ENCODE measurements at regions not wholly inside any gene's neighbourhood (a gene's known extent, or its start where the extent isn't known, plus 50 kb on each side); places are given as distances from the start of the nearest gene placed in this dataset.

DNA sequence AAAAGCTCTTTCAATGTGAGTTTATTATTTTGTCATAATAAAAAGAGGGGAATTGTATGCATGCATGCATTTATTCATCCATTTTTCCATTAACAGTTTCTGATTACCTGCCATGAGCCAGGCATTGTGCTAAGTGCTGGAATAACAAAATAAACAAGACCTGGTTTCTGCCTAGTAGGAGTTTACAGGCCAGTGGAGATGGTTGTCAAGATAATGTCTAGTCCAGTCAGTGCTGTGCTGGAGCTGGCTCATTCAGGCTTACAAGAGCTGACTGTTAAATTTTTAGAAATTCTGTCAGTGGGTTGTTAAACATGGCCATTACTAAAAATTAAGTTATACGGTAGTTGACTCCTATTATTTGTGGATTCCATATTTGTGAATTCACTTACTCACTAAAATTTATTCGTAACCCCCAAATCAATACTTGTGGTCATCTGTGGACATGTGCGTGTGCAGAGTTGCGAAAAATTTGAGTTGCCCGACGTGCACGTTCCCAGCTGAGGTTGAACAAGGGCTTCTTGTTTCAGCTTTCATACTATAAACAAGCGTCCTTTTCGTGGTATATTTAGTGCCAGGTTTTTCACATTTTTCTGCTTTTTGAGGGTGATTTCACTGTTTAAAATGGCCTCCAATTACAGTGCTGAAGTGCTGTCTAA lies 172.3 kb upstream of the RPS6KA3 start:
- TF ChIP-seq, protein P1, sequence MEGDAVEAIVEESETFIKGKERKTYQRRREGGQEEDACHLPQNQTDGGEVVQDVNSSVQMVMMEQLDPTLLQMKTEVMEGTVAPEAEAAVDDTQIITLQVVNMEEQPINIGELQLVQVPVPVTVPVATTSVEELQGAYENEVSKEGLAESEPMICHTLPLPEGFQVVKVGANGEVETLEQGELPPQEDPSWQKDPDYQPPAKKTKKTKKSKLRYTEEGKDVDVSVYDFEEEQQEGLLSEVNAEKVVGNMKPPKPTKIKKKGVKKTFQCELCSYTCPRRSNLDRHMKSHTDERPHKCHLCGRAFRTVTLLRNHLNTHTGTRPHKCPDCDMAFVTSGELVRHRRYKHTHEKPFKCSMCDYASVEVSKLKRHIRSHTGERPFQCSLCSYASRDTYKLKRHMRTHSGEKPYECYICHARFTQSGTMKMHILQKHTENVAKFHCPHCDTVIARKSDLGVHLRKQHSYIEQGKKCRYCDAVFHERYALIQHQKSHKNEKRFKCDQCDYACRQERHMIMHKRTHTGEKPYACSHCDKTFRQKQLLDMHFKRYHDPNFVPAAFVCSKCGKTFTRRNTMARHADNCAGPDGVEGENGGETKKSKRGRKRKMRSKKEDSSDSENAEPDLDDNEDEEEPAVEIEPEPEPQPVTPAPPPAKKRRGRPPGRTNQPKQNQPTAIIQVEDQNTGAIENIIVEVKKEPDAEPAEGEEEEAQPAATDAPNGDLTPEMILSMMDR (tag by site-specific recombination; IDR thresholded peaks at IDR 0.05), result no peak
- no peak for TF ChIP-seq ZNF510 (tag by site-specific recombination; IDR thresholded peaks at IDR 0.05; ENCODE audit: insufficient replicate concordance)
- TF ChIP-seq ZBTB20 (tag by site-specific recombination; IDR thresholded peaks at IDR 0.05), result no peak
- TF ChIP-seq, protein P2, sequence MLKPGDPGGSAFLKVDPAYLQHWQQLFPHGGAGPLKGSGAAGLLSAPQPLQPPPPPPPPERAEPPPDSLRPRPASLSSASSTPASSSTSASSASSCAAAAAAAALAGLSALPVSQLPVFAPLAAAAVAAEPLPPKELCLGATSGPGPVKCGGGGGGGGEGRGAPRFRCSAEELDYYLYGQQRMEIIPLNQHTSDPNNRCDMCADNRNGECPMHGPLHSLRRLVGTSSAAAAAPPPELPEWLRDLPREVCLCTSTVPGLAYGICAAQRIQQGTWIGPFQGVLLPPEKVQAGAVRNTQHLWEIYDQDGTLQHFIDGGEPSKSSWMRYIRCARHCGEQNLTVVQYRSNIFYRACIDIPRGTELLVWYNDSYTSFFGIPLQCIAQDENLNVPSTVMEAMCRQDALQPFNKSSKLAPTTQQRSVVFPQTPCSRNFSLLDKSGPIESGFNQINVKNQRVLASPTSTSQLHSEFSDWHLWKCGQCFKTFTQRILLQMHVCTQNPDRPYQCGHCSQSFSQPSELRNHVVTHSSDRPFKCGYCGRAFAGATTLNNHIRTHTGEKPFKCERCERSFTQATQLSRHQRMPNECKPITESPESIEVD (tag by site-specific recombination; IDR thresholded peaks at IDR 0.05), result no peak
- TF ChIP-seq ZNF335 (tag by site-specific recombination; conservative IDR thresholded peaks at IDR 0.05), result no peak
- TF ChIP-seq, protein P3, sequence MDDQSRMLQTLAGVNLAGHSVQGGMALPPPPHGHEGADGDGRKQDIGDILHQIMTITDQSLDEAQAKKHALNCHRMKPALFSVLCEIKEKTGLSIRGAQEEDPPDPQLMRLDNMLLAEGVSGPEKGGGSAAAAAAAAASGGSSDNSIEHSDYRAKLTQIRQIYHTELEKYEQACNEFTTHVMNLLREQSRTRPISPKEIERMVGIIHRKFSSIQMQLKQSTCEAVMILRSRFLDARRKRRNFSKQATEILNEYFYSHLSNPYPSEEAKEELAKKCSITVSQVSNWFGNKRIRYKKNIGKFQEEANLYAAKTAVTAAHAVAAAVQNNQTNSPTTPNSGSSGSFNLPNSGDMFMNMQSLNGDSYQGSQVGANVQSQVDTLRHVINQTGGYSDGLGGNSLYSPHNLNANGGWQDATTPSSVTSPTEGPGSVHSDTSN (CRISPR knock-in tag; IDR thresholded peaks at IDR 0.05), result no peak
